ENCODE measurements at regions not wholly inside any gene's neighbourhood (a gene's known extent, or its start where the extent isn't known, plus 50 kb on each side); places are given as distances from the start of the nearest gene placed in this dataset.

DNA sequence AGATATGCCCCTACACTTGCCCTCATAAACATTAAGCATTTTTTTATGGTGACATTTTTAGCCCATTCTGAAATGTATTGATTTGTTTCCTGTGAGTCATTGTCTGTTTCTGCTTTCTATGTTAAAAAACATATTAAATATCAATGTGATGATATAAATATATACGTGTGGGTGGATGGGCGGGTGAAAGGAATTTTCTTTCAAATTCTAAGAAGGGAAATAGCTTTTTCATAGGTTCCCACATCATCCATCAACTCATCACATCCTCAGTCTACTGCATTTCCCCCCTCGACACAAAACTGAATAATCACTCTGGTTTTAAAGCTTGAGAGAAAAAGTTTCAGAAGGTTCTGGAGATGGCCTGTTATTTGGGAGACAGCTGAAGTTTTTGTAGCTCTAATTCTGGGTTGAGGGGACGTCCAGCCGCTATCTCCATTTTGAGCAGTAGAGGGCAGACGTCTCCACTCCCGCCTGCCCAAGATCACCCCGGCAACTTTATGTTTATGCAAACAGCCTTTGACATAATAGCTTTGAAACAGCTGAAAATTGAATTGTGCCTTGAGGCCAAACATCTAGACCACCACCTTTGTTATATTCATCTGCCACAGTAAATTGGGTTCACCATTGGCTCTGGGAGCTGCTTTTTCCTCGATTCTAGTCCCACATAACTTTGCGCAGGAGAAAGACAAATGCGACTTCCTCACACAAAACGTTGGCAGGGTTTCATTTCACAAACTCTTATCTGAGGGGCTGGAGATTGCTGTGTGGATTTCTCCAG lies 216.2 kb upstream of the CLINT1 start:
- ChIA-PET CTCF (interaction anchor here (0.6 to 1.9 kb wide), 42 partner anchors 10 to 1397 kb away, joined by 3 to 38 read pairs (median 3); no protein-coding TSS in a partner anchor), POLR2A (no interaction called here)
- Mint-ChIP-seq H3K4me3 (no peak overlapping the region), H3K27me3 (peaks cover 6% of the 10 kb centered on the region), H3K9me3 (no peaks in the 10 kb centered on the region), H3K27ac (no peak overlapping the region), H3K36me3 (no peaks in the 10 kb centered on the region), H3K4me1 (ENCODE audit: low read depth) (peaks cover 5% of the 10 kb centered on the region)
- DNase-seq = peak; percentile 61
- intact Hi-C loops (cut with micrococcal nuclease) = loop anchor here (10.0 kb wide), 3 partner anchors 620 to 1060 kb away; no protein-coding TSS in a partner anchor

DNA sequence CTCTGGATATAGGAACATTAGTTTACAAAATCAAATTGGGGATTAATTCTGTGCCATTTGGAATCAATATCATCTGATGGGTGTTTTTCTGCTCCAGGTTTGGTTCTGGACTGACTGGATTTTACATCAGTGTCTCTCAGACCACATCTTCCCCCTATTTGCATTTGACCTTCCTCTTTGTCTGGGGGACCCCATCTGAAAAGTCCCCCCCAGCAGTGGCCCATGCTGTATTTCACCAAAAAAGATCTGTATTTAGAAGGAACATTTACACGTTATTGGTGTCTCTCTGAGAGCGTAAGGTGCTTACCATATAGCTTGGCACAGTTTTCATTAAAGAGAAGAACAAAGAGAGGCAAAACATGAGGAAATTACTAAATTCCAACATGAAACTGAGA lies 215.6 kb upstream of the CLINT1 start:
- DNase-seq = no peak
- Mint-ChIP-seq H3K4me1 (ENCODE audit: low read depth) (peaks cover 5% of the 10 kb centered on the region), H3K9me3 (no peaks in the 10 kb centered on the region), H3K27ac (no peak overlapping the region), H3K4me3 (no peak overlapping the region), H3K36me3 (no peaks in the 10 kb centered on the region), H3K27me3 (peaks cover 6% of the 10 kb centered on the region)
- CTCF ChIA-PET = interaction anchor here (0.6 to 1.9 kb wide), 36 partner anchors 10 to 1057 kb away, joined by 3 to 38 read pairs (median 4); no protein-coding TSS in a partner anchor
- POLR2A ChIA-PET = no interaction called here
- intact Hi-C loops (cut with micrococcal nuclease) = loop anchor here (10.0 kb wide), 3 partner anchors 620 to 1060 kb away; no protein-coding TSS in a partner anchor

DNA sequence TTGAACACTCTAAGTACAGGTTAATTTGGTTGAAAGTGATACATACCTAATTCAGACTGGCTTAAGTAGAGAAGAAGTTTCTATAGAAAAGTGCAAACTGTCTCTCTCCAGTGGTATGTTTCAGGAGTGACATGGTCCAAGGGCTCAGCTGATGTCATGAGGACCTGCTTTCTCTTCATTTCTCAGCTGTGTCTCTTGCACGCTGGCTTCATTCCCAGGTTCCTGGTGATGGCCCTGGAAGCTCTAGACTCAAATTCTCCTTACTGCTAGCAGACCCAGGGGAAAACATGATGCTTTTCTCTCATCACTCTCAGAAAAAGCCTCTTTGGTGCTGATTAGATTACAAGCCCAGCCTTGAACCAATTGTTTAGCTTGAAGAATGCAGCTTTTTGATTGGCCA lies 211.9 kb upstream of the CLINT1 start:
- no peaks in the 10 kb centered on the region for H3K36me3 Mint-ChIP-seq
- ChIA-PET POLR2A (no interaction called here), CTCF (no interaction called here)
- H3K27ac Mint-ChIP-seq = no peak overlapping the region
- H3K4me3 Mint-ChIP-seq = no peak overlapping the region
- H3K4me1 Mint-ChIP-seq (ENCODE audit: low read depth) = peaks cover 5% of the 10 kb centered on the region
- intact Hi-C loops (cut with micrococcal nuclease) = loop anchor here (10.0 kb wide), 3 partner anchors 624 to 1064 kb away; no protein-coding TSS in a partner anchor
- DNase-seq = no peak
- H3K27me3 Mint-ChIP-seq = peaks cover 8% of the 10 kb centered on the region
- H3K9me3 Mint-ChIP-seq = no peaks in the 10 kb centered on the region

DNA sequence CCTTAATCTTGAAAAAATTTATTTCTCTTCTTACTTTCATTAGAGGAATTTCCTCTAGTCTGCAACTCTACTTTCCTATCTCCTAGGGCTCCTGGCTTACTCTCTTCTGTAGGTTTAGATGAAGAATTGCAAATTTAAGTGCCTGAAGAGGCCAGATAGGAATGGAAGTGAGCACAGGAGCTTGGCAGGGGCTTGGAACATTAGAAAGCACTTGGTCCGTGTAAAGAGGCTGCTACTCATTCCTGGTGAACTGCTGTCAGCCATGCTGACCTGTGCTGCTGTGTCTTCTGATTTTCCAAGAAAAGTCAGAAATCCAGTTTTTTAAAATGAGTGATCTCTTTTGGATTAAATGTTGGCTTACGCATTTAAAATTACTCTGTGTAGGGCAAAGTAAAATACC lies 210.9 kb upstream of the CLINT1 start:
- DNase-seq = no peak
- ChIA-PET POLR2A (no interaction called here), CTCF (no interaction called here)
- Mint-ChIP-seq H3K9me3 (no peaks in the 10 kb centered on the region), H3K27ac (no peak overlapping the region), H3K4me1 (ENCODE audit: low read depth) (no peaks in the 10 kb centered on the region), H3K27me3 (peaks cover 5% of the 10 kb centered on the region), H3K4me3 (no peak overlapping the region), H3K36me3 (no peaks in the 10 kb centered on the region)
- intact Hi-C loops (cut with micrococcal nuclease) = loop anchor here (10.0 kb wide), 3 partner anchors 625 to 1065 kb away; no protein-coding TSS in a partner anchor

DNA sequence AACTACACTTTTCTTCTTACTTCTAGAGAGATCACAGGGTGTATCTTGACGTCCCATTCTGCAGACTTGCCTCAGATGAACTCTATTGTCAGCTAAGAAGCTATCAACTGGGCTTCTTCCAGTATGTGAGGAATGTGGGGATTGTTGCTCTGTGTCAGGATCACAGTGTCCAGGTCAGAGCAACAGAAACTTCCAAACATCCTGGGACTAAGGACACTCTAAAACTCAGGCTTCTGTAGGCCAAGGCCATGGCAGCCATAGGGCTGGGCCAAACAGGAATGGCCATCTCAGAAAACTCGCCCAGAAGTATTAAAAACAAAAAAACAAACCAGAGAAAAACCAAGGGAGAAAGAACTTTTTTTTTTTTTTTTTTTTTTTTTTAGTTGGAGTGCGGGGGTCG lies 210.0 kb upstream of the CLINT1 start:
- H3K9me3 Mint-ChIP-seq = no peaks in the 10 kb centered on the region
- no peaks in the 10 kb centered on the region for H3K4me1 Mint-ChIP-seq (ENCODE audit: low read depth)
- ChIA-PET POLR2A (no interaction called here), CTCF (no interaction called here)
- no peaks in the 10 kb centered on the region for H3K36me3 Mint-ChIP-seq
- H3K27ac Mint-ChIP-seq = no peak overlapping the region
- intact Hi-C loops (cut with micrococcal nuclease) = no loop called here
- no peak for DNase-seq
- H3K27me3 Mint-ChIP-seq = peaks cover 7% of the 10 kb centered on the region
- no peak overlapping the region for H3K4me3 Mint-ChIP-seq

DNA sequence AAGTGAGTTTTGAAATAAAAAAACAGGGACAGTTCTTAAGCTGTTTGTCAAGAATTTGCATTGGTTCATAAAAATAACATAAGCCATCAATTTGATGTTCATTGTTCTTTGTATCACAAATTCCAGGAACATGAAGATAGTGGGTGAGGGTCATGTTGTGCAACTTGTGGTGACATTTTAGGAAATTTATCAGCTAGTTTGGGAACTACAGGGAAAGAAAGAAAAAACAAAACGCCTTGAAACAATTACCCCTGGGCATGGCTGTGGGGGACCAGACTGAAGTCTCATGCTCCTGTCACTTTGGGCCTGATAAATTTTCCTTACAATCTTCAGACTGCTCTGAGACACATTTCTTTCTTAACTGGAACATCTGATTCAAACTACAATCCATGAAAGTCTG lies 207.1 kb upstream of the CLINT1 start:
- intact Hi-C loops (cut with micrococcal nuclease) = no loop called here
- no peaks in the 10 kb centered on the region for H3K9me3 Mint-ChIP-seq
- no peak for DNase-seq
- no peak overlapping the region for H3K4me3 Mint-ChIP-seq
- POLR2A ChIA-PET = no interaction called here
- H3K36me3 Mint-ChIP-seq = no peaks in the 10 kb centered on the region
- no peaks in the 10 kb centered on the region for H3K4me1 Mint-ChIP-seq (ENCODE audit: low read depth)
- no peak overlapping the region for H3K27ac Mint-ChIP-seq
- peaks cover 10% of the 10 kb centered on the region for H3K27me3 Mint-ChIP-seq
- CTCF ChIA-PET = interaction anchor here (4.9 kb wide), 1 partner anchor 9 kb away, joined by 25 read pairs; no protein-coding TSS in a partner anchor

DNA sequence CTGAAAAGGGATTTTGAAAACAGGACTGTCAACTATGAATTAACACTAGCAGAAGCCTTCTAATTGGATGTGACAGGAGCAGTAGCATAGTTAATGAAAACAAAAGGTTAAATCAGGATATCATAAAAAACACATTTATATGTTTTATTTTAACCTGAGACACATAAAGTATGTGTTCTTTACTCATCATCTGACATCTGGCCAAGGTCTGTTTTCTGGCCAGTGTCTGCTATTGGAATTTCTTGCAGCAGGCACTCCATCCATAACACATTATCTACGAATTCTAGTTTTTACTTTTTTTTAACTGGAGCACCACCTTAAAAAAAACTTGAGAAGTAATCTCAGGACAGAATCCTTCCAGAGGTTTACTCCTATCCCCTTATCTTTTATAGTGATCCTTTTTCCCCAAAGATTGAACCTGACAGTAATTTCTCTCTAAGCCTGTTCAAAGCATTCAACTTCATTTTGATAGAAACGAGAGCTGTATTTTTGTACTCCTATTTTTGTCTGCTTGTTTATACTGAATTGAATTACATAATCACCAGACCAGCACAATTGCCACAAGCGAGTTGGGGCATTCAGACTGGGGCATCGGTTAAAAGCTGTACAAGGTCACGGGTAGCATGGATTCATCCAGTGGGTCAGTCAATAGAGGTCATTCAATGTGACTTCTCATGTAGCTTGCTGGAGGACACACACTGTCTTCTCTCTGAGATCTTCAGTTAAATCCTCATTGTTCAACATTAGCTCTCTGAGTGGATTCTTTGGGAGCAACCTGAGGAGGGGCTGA lies 205.6 kb upstream of the CLINT1 start:
- H3K4me3 Mint-ChIP-seq = no peak overlapping the region
- H3K27me3 Mint-ChIP-seq = peaks cover 9% of the 10 kb centered on the region
- intact Hi-C loops (cut with micrococcal nuclease) = no loop called here
- no peak overlapping the region for H3K27ac Mint-ChIP-seq
- H3K9me3 Mint-ChIP-seq = no peaks in the 10 kb centered on the region
- H3K36me3 Mint-ChIP-seq = no peaks in the 10 kb centered on the region
- H3K4me1 Mint-ChIP-seq (ENCODE audit: low read depth) = no peaks in the 10 kb centered on the region
- CTCF ChIA-PET = interaction anchor here (4.9 kb wide), 1 partner anchor 11 kb away, joined by 25 read pairs; no protein-coding TSS in a partner anchor
- POLR2A ChIA-PET = no interaction called here
- DNase-seq = no peak

DNA sequence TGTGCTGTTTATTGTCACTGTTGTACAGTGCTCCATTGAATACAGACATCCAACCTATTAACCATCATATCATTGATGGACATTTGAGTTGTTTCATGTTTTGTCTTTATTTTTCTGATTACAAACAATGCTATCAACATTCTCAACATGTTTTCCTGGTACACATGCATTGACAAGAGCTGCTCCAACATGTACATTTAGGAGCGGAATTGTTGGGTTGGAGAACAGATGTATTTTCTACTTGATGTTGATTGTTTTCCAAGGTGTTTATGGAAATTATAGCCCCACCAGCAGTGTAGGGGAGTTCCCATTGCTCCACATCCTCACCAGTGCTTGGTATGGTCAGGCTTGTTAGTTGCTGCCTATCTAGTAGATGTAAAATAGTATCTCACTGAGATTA lies 204.1 kb upstream of the CLINT1 start:
- H3K4me3 Mint-ChIP-seq = no peak overlapping the region
- H3K9me3 Mint-ChIP-seq = no peaks in the 10 kb centered on the region
- POLR2A ChIA-PET = no interaction called here
- no peak for DNase-seq
- intact Hi-C loops (cut with micrococcal nuclease) = no loop called here
- H3K27ac Mint-ChIP-seq = no peak overlapping the region
- H3K4me1 Mint-ChIP-seq (ENCODE audit: low read depth) = no peaks in the 10 kb centered on the region
- H3K27me3 Mint-ChIP-seq = peaks cover 12% of the 10 kb centered on the region
- no peaks in the 10 kb centered on the region for H3K36me3 Mint-ChIP-seq
- CTCF ChIA-PET = interaction anchor here (4.9 kb wide), 1 partner anchor 12 kb away, joined by 25 read pairs; no protein-coding TSS in a partner anchor

- H3K4me1 Mint-ChIP-seq (ENCODE audit: low read depth) = no peaks in the 10 kb centered on the region
- no peaks in the 10 kb centered on the region for H3K36me3 Mint-ChIP-seq
- no peak for DNase-seq
- no peaks in the 10 kb centered on the region for H3K9me3 Mint-ChIP-seq
- CTCF ChIA-PET = no interaction called here
- H3K4me3 Mint-ChIP-seq = no peak overlapping the region
- intact Hi-C loops (cut with micrococcal nuclease) = no loop called here
- peaks cover 18% of the 10 kb centered on the region for H3K27me3 Mint-ChIP-seq
- POLR2A ChIA-PET = no interaction called here
- no peak overlapping the region for H3K27ac Mint-ChIP-seq
Observed at GRCh38 chr5:158061451-158061850, 202.5 kb upstream of the CLINT1 start.

DNA sequence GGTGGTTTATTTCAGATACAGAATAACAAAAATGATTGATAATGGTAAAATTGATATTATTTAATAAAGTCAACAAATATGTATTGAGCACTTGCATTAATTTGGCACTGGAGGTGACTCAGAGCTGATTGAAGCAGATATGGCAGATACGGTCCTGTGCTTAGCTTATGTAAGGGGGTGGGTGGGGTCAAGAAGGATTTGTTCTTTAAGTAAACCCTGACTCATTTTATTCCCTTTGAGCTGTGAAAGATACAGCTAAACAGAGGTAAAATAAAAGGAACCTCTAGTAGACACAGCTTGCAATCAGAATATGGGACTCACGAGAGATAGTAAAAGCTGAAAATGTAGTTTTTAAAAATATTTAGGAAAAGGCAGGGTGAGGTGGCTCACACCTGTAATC lies 201.3 kb upstream of the CLINT1 start:
- H3K4me3 Mint-ChIP-seq = no peak overlapping the region
- POLR2A ChIA-PET = no interaction called here
- H3K4me1 Mint-ChIP-seq (ENCODE audit: low read depth) = no peaks in the 10 kb centered on the region
- H3K36me3 Mint-ChIP-seq = no peaks in the 10 kb centered on the region
- no peak for DNase-seq
- CTCF ChIA-PET = interaction anchor here (1.0 to 2.0 kb wide), 2 partner anchors 15 to 1047 kb away, joined by 4 to 13 read pairs; no protein-coding TSS in a partner anchor
- peaks cover 18% of the 10 kb centered on the region for H3K27me3 Mint-ChIP-seq
- no peaks in the 10 kb centered on the region for H3K9me3 Mint-ChIP-seq
- intact Hi-C loops (cut with micrococcal nuclease) = no loop called here
- H3K27ac Mint-ChIP-seq = no peak overlapping the region

DNA sequence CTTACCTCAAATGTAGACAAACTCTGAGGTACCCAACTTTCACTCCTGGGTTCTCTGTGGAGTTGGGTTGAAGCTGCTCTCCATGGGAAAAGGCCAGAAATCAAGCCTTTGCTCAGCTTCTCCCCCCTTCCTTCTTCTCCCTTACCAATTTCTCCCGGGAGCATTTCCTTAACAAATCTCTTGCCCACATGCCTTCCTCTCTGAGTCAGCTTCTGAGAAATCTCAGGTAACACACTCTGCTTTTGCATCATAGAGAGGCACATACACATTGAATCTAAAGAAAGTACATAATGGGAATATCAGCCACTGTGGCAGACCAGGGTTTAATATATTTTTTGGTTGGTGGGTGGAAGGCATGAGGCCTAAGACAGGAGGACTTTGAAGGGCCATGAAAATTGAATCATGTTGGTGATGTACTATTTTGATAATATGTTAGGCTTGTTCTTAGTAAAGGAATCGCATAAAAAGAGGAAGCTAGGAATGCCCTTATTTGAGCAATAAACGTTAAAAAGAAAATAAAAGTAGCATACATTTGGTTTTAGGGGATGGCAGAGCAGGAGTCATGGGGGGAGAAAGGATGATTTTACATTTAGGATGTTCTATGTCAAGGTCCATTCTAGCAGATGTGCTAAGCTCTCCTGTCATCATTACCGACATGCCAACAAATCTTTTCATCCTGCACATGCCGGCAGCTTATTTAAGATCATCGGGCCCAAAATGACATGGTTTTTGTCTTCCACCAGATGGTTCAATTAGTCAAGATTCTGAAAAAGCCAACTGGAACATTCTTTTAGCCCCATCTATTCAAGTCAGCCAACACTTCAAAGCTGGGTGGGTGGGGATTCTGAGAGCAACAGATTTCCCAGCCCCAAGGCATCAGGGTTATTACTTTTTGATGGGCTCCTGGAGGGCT lies 199.5 kb upstream of the CLINT1 start:
- H3K4me3 Mint-ChIP-seq = no peak overlapping the region
- H3K9me3 Mint-ChIP-seq = no peaks in the 10 kb centered on the region
- POLR2A ChIA-PET = no interaction called here
- peaks cover 20% of the 10 kb centered on the region for H3K27me3 Mint-ChIP-seq
- CTCF ChIA-PET = interaction anchor here (1.5 kb wide), 1 partner anchor 17 kb away, joined by 5 read pairs; no protein-coding TSS in a partner anchor
- H3K27ac Mint-ChIP-seq = no peak overlapping the region
- intact Hi-C loops (cut with micrococcal nuclease) = no loop called here
- no peak for DNase-seq
- no peaks in the 10 kb centered on the region for H3K36me3 Mint-ChIP-seq
- no peaks in the 10 kb centered on the region for H3K4me1 Mint-ChIP-seq (ENCODE audit: low read depth)
